Nephron (organoid): ENCODE measurements at regions not wholly inside any gene's neighbourhood (a gene's known extent, or its start where the extent isn't known, plus 50 kb on each side); places are given as distances from the start of the nearest gene placed in this dataset.

ENCODE experiments used
- H3K27ac Mint-ChIP-seq, 3 experiments: 2 replicates each; pipeline ENCODE4 v1.8.0; 2020; ENCODE audit warnings: mixed read lengths in 3 of 3, mild to moderate bottlenecking in 2 of 3, moderate library complexity in 1 of 3
- H3K27me3 Mint-ChIP-seq: 2 replicates; pipeline ENCODE4 v1.8.0; 2021; ENCODE audit warnings: low read depth, mild to moderate bottlenecking, moderate library complexity, mixed read lengths
- H3K36me3 Mint-ChIP-seq: 2 replicates; pipeline ENCODE4 v1.8.0; 2020; ENCODE audit warnings: low read depth, mixed read lengths
- H3K4me1 Mint-ChIP-seq: 2 replicates; pipeline ENCODE4 v1.8.0; 2020; ENCODE audit warnings: mixed read lengths
- H3K4me3 Mint-ChIP-seq, 3 experiments: 2 replicates each; pipeline ENCODE4 v1.8.0; 2020; ENCODE audit warnings: mild to moderate bottlenecking in 3 of 3, mixed read lengths in 3 of 3, moderate library complexity in 2 of 3
- H3K9me3 Mint-ChIP-seq: 2 replicates; pipeline ENCODE4 v1.8.0; 2020; ENCODE audit warnings: mixed read lengths
- CTCF ChIP-seq, 3 experiments: fragments of 200-600 bp; sonication (generic); IDR thresholded peaks; one replicate each; pipeline ENCODE4 v1.5.0; 2021; ENCODE audit warnings: antibody characterized with exemption in 3 of 3; ENCODE audit not compliant: unreplicated experiment in 3 of 3

GRCh38 chr3:135556174-135556573 is 409.4 kb upstream of the PPP2R3A start:
- TF ChIP-seq CTCF (IDR thresholded peaks at IDR 0.05; ENCODE audit: unreplicated experiment in 3 of 3), result no peak
- Mint-ChIP-seq H3K27ac (no peak overlapping the region), H3K9me3 (no peaks in the 10 kb centered on the region)

GRCh38 chr3:135558150-135558783 is 407.3 kb upstream of the PPP2R3A start:
- Mint-ChIP-seq H3K4me3 (no peak overlapping the region), H3K27me3 (no peaks in the 10 kb centered on the region), H3K4me1 (peaks cover 7% of the 10 kb centered on the region), H3K36me3 (no peaks in the 10 kb centered on the region), H3K27ac (no peak overlapping the region), H3K9me3 (no peaks in the 10 kb centered on the region)
- TF ChIP-seq CTCF (IDR thresholded peaks at IDR 0.05; ENCODE audit: unreplicated experiment in 3 of 3), result no peak

More at GRCh38 chr3:135556174-135556573, 409.4 kb upstream of the PPP2R3A start:
- Mint-ChIP-seq H3K4me3 (no peak overlapping the region), H3K4me1 (peaks cover 7% of the 10 kb centered on the region), H3K27me3 (no peaks in the 10 kb centered on the region), H3K36me3 (no peaks in the 10 kb centered on the region)

GRCh38 chr3:135558906-135559305 is 406.6 kb upstream of the PPP2R3A start:
- TF ChIP-seq CTCF (IDR thresholded peaks at IDR 0.05; ENCODE audit: unreplicated experiment in 3 of 3), result no peak
- no peaks in the 10 kb centered on the region for H3K36me3 Mint-ChIP-seq
- H3K4me1 Mint-ChIP-seq, result peaks cover 7% of the 10 kb centered on the region
- H3K4me3 Mint-ChIP-seq, result no peak overlapping the region
- H3K9me3 Mint-ChIP-seq, result no peaks in the 10 kb centered on the region
- H3K27me3 Mint-ChIP-seq, result no peaks in the 10 kb centered on the region
- no peak overlapping the region for H3K27ac Mint-ChIP-seq

GRCh38 chr3:135559802-135560201 is 405.7 kb upstream of the PPP2R3A start:
- H3K27me3 Mint-ChIP-seq, result no peaks in the 10 kb centered on the region

GRCh38 chr3:135560847-135561246 is 404.7 kb upstream of the PPP2R3A start:
- Mint-ChIP-seq H3K36me3 (no peaks in the 10 kb centered on the region), H3K4me3 (no peak overlapping the region), H3K27ac (no peak overlapping the region), H3K4me1 (peaks cover 7% of the 10 kb centered on the region), H3K9me3 (no peaks in the 10 kb centered on the region), H3K27me3 (peaks cover 4% of the 10 kb centered on the region)
- no peak for TF ChIP-seq CTCF (IDR thresholded peaks at IDR 0.05; ENCODE audit: unreplicated experiment in 3 of 3)

More at GRCh38 chr3:135559802-135560201, 405.7 kb upstream of the PPP2R3A start:
- TF ChIP-seq CTCF (IDR thresholded peaks at IDR 0.05; ENCODE audit: unreplicated experiment in 3 of 3), result no peak
- H3K9me3 Mint-ChIP-seq, result no peaks in the 10 kb centered on the region
- H3K4me3 Mint-ChIP-seq, result no peak overlapping the region
- H3K4me1 Mint-ChIP-seq, result peaks cover 7% of the 10 kb centered on the region
- H3K27ac Mint-ChIP-seq, result no peak overlapping the region
- no peaks in the 10 kb centered on the region for H3K36me3 Mint-ChIP-seq

GRCh38 chr3:135564696-135565095 is 400.8 kb upstream of the PPP2R3A start:
- H3K27me3 Mint-ChIP-seq, result peaks cover 4% of the 10 kb centered on the region
- no peak overlapping the region for H3K4me3 Mint-ChIP-seq
- no peak for TF ChIP-seq CTCF (IDR thresholded peaks at IDR 0.05; ENCODE audit: unreplicated experiment in 3 of 3)
- H3K9me3 Mint-ChIP-seq, result no peaks in the 10 kb centered on the region
- no peaks in the 10 kb centered on the region for H3K36me3 Mint-ChIP-seq
- no peaks in the 10 kb centered on the region for H3K4me1 Mint-ChIP-seq
- H3K27ac Mint-ChIP-seq, result no peak overlapping the region
